ENCODE measurements at regions not wholly inside any gene's neighbourhood (a gene's known extent, or its start where the extent isn't known, plus 50 kb on each side); places are given as distances from the start of the nearest gene placed in this dataset.

DNA sequence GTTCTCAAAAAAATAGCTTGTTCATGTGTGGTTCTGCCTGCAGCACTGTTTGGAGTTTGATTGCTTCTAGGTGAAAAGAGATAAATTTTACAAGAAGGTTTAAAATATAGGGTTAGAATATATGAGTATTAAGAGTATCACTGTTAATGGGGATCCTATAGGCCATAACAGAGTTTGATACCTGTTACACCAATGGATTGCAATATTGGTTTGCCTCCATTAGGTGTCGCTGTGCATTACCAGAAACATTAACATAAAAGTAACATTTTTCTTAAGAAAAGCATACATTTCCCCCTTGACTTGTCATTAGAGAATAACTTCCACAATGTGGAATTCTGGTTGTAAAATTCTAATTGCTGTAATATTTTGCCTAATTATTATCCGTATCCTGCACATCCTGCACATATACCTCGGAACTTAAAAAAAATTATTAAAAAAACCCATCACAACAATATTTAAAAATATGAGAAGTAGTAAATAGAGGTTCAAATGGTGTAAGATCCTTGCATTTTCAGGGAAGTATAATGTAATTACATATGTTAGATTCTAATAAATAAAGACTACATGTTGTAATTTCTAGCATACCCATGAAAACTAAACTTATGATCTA is 63.0 kb downstream of the CYP4A11 start:
- DNase-seq, result peak; percentile 76

DNA sequence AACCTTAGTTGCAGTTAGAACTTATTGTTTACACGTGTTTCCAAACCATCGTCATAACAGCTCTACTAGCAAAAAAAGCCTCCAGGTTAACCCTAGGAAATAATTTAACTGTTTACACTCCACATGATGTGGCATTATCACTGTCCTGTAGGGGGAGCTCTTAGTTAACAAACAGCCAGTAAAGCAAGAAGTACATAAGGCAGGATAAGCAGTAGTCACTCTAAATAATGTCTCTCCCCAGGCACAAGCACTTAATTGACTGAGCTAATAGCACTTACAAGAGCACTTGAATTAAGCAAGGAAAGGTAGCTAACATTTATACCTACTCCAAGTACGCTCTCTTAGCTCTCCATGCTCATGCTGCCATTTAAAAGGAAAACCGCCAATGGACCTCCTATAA is 65.2 kb downstream of the CYP4A11 start:
- DNase-seq, result peak; percentile 51
